ENCODE measurements at regions not wholly inside any gene's neighbourhood (a gene's known extent, or its start where the extent isn't known, plus 50 kb on each side); places are given as distances from the start of the nearest gene placed in this dataset.

- TF ChIP-seq POLR2A (IDR thresholded peaks at IDR 0.05) (no peak), POLR2AphosphoS5 (IDR thresholded peaks at IDR 0.05) (no peak)
These were observed 204.5 kb upstream of the HMCN1 start for GRCh38 chr1:185529673-185530072.
